A673 (cell line): ENCODE measurements at regions not wholly inside any gene's neighbourhood (a gene's known extent, or its start where the extent isn't known, plus 50 kb on each side); places are given as distances from the start of the nearest gene placed in this dataset.

Experiments
- EZH2 ChIP-seq: fragments of 200-600 bp; sonication (generic); IDR thresholded peaks from 2 replicates; pipeline ENCODE4 v1.6.1; 2017; ENCODE audit warnings: borderline replicate concordance, low read depth, mild to moderate bottlenecking, mixed read lengths, antibody characterized with exemption, low read length; ENCODE audit not compliant: poor library complexity, severe bottlenecking
- TF ChIP-seq, protein P1 (sequence below): fragments of 300-800, 200-600 bp; sonication (generic); conservative IDR thresholded peaks from 2 replicates; pipeline ENCODE4 v1.5.1; 2017; ENCODE audit warnings: low read depth, mild to moderate bottlenecking, antibody characterized with exemption, low read length, moderate library complexity, mixed read lengths

DNA sequence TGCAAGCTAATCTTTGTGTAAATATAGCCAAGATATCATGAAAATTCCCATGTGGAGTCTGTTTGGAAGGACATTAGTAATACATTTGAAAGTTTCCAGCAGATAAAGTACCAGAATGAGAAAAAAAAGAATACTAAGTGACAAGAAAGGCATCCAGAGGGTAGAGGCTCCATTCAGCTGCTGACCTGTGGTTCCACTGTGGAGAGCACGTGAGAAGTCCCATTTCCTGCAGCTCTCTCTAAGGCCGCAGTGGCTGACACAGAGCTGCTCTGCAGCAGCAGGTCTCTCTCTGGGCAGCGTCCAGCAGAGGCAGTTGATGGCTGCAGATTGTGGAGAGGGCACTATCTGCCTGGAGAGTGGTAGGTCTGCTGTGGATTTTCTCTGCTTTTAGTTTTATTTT is 100.1 kb upstream of the TMEM72 start:
- TF ChIP-seq, protein P1, sequence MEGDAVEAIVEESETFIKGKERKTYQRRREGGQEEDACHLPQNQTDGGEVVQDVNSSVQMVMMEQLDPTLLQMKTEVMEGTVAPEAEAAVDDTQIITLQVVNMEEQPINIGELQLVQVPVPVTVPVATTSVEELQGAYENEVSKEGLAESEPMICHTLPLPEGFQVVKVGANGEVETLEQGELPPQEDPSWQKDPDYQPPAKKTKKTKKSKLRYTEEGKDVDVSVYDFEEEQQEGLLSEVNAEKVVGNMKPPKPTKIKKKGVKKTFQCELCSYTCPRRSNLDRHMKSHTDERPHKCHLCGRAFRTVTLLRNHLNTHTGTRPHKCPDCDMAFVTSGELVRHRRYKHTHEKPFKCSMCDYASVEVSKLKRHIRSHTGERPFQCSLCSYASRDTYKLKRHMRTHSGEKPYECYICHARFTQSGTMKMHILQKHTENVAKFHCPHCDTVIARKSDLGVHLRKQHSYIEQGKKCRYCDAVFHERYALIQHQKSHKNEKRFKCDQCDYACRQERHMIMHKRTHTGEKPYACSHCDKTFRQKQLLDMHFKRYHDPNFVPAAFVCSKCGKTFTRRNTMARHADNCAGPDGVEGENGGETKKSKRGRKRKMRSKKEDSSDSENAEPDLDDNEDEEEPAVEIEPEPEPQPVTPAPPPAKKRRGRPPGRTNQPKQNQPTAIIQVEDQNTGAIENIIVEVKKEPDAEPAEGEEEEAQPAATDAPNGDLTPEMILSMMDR = no peak
- no peak for TF ChIP-seq EZH2
